ENCODE measurements at regions not wholly inside any gene's neighbourhood (a gene's known extent, or its start where the extent isn't known, plus 50 kb on each side); places are given as distances from the start of the nearest gene placed in this dataset.

- DNase-seq = peak; percentile 33
Observed at GRCh38 chr10:123562387-123562786, 103.8 kb upstream of the GPR26 start.

DNA sequence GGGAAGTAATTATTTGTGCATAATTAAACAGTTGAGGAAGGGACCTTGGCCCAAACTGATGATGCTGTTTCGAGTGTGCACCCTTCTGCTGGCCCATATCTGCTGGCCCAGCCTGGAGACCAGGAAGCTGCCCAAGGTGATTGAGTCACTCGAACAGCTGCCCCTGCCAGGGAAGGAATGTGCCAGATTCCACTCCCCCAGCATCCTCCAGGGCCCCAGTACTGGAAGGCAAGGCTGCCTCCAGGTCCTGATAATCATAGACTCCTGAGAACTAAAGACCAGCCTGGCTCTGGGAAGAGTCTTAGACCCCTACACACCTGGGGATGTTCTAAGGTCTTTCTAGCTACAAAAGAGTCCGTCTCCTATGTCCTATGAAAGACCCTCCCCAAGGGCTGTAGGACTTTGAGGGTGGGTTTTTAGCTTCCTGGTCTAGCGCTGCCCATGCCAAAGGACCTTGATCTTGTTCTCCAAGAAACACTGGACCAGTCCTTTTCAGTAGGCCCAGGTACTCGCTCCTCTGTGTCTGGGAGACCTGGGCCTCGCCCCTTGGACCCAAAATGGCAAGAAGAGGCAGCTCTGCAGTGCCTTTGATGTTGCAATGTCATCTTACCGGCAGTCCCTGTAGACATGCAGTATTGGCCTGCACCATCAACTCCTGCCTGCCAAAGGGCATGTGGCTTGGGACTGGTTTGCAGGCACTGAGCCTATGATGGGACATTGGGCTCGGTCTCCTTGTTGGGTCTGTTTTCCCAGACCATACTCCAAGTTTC, 103.2 kb upstream of the GPR26 start:
- peak; percentile 38 for DNase-seq

- DNase-seq = no peak
Observed at GRCh38 chr10:123563581-123563855, 102.6 kb upstream of the GPR26 start.

DNA sequence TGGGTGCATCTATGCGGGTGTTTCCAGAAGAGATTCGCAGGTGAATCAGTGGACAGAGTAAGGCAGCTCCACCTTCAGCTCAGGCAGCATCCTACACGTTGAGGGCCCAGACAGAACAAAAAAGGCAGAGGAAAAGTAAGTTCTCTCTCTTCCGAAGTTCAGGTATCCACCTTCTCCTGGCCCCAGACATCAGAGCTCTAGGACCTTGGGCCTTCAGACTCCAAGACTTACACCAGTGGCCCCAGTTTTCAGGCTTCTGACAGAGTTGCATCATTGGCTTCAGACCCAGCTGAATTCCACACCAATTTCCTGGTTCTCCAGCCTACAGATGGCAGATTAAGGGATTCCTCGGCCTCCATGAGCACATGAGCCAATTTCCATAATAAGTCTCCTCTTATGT, 102.2 kb upstream of the GPR26 start:
- DNase-seq = no peak

DNA sequence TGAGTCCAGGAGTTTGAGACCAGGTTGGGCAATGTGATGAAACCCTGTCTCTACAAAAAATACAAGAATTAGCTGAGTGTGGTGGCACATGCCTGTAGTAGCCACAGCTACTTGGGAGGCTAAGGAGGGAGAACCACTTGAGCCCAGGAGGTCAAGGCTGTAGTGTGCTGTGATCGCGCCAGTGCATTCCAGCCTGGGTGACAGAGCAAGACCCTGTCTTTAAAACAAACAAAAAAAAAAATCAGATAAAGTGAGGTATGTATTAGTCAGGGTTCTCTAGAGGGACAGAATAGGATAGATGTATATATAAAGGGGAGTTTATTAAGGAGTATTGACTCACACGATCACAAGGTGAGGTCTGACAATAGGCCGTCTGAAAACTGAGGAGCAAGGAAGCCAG, 101.5 kb upstream of the GPR26 start:
- no peak for DNase-seq

GRCh38 chr10:123565691-123566660, 100.2 kb upstream of the GPR26 start:
- DNase-seq = peak; percentile 17

DNA sequence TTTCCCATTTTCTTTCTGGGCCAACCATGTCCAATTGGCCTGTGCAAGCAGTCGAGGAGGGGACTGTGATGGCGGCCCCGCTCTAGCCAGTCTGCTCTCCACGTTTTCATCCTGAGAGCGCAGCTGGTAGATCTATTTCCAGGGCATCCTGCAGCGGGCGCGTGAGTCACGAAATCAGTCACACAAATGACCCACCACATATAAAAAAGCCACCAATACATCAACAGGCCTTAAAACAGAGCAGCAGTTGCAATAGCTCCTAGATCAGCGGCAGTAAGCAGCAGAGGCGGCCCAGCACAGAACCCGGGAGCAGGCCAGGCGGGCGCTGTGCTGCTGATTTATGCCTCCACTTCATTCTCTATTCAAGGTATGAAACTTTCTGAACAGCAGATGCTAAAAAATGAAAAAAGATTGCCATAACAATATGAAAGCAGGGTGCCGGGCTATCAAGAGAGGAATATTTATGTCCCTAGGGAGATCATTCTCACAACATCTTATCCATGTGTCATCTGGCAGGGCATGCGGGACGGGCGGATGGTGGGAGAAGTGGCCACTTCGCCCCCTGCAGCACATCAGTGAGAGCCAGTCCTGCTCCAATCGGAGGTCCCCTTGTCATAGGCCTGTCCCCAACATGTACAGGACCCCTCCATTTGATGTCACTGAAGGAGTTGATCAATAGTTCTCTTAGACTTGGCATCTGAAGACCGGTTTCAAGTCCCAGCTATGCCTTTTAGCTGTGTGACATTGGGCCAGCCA, 98.0 kb upstream of the GPR26 start:
- peak; percentile 38 for DNase-seq

DNA sequence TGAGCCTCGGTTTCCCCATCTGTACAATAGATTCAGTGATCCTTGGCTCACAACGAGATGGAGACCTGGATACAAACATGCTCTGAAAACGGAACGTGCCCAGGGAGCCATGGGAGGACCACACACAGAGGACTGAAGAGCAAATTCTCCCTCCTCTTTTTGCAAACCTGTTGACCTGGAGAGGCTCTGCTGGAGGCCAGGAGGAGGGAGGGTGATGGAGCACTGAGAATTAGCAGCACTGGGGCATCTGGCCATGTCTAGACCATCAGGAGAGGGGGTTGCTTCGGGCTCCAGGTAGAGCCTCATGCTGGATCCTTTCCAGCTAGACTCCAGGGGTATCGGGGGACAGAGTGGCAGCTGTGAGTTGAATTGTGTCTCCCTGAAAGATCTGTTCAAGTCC, 97.4 kb upstream of the GPR26 start:
- DNase-seq = no peak

DNA sequence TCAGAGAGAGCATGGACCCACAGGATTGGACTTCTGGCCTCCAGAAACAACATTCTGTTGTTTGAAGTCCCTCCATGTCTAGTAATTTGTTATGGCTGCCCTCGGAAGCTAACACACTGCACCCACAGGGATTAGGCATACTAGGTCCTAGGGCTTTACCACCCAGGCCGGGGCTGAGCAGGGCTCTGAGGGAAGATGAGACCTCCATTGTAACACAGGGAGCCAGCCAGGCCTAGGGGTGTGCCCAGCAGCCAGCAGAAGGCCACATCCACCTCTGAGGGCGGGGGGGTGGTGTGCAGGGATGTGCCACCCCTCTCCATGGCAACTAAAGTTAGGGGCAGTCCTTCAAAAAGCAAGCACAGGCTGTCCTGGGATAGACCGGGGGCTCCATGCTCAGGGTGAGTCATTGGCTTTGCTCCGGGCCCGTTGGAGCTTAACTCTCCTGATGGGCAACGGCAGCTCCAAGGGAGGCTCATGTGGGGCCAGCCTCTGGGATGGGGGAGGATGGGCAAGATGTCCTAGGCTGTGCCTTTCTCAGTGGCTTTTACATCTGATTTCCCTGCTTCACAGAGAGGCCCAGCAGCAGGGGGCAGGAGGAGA, 96.6 kb upstream of the GPR26 start:
- DNase-seq = no peak

DNA sequence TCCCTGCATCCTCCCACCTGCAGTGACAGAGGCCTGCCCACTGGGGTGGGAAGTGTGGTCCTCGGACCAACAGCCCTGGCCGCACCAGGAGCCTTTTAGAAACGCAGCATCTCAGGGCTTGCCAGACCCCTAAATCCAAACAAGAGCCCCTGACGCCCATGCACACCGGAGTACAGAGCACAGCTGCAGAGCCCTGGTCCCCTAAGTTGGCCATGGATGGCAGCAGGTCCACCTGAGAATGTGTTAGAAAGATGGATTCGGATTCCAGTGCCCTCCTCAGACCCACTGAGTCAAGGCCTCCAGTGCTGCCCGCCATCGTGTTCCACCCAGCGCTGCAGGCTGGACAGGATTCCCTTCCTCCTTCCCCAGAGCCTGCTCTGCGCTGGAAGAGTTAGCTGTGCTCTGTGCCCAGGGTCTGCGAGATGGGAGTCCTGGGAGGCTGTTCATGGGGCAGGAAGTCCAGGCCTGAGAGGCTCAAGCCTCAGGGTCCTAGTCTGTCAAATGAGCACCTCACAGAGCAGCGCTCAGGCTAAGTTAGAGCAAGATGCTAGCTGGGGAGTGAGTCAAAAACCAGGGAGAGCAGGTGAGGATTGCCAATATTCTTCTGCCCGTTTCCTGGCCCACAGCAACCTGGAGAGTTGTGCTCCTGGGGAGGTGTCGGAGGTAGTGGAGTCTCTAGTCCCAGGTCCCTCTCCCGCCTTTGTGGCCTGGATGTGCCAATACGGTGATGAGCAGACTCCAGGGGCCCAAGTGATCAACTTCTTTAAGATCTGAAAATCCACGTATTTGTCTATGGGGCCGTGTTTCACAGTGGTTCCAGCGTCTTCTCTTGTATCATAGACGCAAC, 95.9 kb upstream of the GPR26 start:
- no peak for DNase-seq

GRCh38 chr10:123570898-123571515, 95.1 kb upstream of the GPR26 start:
- no peak for DNase-seq

GRCh38 chr10:123571978-123572377, 94.2 kb upstream of the GPR26 start:
- no peak for DNase-seq

- peak; percentile 65 for DNase-seq
Observed at GRCh38 chr10:123573236-123574108, 92.7 kb upstream of the GPR26 start.

DNA sequence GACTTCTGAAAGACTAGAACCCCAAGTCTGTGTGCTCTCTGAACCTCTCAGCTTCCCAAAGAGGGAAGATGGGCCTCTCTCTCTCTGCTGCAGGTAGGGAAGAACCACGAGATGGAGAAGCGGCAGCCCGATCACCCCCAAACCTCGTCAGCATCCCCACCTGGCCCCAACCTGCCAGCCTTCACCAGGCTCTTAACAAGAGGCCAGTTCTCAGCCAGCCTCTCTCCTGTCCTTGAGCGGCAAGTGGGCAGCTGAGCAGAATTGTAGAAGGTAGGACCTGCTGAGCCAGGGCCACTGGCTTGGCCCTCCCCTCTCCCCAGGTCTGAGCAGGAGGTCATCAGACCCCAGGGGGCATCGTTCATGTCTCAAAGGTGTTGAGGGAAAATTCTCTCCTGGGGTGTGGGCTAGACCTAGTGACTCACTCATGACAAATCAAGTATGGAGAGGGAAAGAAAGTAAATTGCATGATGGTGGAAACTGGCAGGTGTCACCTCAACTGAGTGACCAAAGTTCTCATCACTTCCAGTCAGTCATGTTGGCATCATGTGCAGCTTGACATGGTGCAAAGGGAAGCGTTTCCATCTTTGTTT, 92.0 kb upstream of the GPR26 start:
- DNase-seq = peak; percentile 28

GRCh38 chr10:123575105-123575504, 91.0 kb upstream of the GPR26 start:
- peak; percentile 13 for DNase-seq

- DNase-seq = no peak
Observed at GRCh38 chr10:123576706-123577105, 89.4 kb upstream of the GPR26 start.

- DNase-seq = no peak
Observed at GRCh38 chr10:123577921-123578461, 88.2 kb upstream of the GPR26 start.

GRCh38 chr10:123578721-123579120, 87.4 kb upstream of the GPR26 start:
- DNase-seq = no peak

DNA sequence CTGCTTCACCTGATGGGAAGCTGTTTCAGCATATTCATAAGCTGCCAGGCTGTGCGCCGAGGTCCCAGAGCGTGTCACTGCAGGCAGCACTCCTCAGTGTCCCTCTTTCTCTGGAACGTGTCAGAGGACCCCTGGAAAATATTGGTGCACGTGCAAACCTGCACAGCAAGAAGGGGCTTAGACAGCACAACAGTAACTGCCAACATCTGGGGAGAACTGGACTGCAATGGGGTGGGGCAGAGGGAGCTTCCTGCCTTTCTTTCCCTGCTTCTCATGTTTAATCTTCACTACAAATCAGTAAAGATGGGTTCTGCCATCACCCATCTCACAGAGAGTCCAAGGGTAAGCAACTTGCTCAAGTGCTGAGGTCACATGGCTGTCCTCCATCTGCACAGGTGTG, 86.5 kb upstream of the GPR26 start:
- DNase-seq = no peak

DNA sequence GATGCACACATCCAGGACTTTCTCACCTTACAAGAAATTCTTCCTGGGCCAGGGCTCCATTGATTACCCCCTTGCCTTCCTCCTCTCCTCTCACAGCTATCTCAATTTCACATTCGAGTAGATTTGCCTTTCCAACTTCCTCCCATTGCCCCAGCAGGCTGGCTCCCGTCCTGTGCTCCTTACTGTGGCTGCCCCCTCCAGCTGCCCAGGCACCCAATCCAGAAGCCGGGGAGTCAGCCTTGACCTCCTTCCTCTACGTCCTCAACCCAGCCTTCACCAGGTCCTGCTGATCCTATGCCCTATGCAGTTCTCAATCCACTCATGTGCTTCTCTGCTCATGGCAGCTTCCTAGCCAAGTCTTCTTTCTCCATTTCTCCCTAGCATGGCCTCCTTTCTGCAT, 85.7 kb upstream of the GPR26 start:
- no peak for DNase-seq
